CD4-positive, alpha-beta T cell treated with Interleukin-12 subunit alpha and Interleukin-12 subunit beta, for 1 hour (primary cell): ENCODE measurements at regions not wholly inside any gene's neighbourhood (a gene's known extent, or its start where the extent isn't known, plus 50 kb on each side); places are given as distances from the start of the nearest gene placed in this dataset.
"Not testable (repeated sequence)": the region's sequence is repeated elsewhere in the genome, so short reads cannot be mapped to it uniquely, and the experiment has no call there.

Source experiments
- DNase-seq: peaks from one replicate; pipeline ENCODE4 v3.0.0-alpha.2; 2020

DNA sequence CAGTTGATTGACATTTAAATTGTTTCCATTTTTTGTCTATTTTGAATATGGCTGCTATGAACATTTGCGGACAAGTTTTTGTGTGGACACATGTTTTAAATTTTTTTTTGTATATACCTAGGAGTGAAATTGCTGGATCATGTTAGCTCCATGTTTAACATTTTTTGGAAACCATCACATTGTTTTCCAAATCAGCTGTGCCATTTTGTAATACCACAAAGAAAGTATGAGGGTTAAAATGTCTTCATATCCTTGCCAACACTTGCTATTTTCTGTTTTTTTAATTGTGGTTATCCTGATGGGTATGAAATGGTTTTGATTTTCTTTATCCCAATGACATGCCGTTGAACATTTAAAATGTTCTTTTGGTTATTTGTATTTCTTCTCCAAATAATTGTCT lies 52.1 kb downstream of the CARTPT start:
- DNase-seq: no peak

DNA sequence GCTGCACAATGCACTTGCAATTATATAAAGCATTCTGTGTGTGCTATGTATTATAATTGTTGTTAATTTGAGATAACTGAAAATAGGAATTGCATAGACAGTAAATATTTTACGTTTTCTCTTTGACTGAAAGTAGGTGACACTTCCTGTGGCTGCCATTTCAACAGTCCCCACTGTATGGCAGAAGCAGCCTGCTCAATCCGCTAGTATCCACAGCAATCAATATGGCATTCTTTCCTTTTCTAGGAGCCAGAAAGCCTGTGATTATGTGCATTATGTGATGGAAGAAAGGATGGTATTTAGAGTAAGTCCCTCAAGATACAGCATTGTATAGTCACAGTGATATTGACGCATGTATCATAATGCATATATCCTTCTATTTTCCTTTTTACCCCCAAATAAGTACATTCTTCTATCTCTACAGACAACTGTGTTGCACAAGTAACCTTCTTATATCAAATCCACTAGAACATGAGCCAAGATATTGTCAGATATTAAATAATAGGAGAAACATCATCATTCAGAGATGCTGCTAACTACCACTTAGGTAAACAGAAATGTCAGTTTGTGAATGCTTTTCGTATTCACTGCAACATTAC lies 59.7 kb downstream of the CARTPT start:
- no peak for DNase-seq

DNA sequence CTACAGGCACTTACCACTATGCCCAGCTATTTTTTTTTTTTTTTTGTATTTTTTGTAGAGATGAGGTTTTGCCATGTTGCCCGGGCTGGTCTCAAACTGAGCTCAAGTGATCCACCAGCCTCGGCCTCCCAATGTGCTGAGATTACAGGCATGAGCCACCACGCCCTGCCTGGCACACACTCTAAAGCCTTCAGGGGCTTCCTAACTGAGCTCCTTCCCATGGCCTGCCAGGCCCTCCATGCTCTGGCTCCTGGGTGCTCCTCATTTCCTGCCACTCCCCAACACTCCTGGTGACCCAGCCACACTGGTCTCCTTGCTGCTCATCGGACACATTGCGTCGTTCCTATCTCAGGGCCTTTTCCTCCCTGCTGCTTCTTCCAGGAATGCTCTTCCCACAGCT lies 61.5 kb downstream of the CARTPT start:
- no peak for DNase-seq

DNA sequence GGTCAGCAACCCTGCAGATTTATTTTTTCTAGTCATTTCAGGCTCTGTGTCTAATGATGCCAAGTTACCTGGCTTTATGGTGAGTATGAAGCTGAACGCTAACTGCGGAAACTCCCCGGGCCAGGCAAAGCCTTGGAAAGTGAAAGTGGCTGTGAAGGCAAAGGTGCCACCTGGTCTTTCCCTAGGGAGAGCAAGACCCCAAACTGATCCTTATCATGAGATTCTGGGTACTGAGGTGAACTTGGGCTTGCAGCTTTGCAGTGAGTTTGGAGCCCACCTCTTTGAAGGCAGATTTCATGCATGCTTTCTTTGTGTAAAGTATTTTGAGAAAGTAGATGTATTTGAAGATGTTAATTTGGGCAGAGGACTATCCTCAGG lies 63.3 kb downstream of the CARTPT start:
- no peak for DNase-seq

DNA sequence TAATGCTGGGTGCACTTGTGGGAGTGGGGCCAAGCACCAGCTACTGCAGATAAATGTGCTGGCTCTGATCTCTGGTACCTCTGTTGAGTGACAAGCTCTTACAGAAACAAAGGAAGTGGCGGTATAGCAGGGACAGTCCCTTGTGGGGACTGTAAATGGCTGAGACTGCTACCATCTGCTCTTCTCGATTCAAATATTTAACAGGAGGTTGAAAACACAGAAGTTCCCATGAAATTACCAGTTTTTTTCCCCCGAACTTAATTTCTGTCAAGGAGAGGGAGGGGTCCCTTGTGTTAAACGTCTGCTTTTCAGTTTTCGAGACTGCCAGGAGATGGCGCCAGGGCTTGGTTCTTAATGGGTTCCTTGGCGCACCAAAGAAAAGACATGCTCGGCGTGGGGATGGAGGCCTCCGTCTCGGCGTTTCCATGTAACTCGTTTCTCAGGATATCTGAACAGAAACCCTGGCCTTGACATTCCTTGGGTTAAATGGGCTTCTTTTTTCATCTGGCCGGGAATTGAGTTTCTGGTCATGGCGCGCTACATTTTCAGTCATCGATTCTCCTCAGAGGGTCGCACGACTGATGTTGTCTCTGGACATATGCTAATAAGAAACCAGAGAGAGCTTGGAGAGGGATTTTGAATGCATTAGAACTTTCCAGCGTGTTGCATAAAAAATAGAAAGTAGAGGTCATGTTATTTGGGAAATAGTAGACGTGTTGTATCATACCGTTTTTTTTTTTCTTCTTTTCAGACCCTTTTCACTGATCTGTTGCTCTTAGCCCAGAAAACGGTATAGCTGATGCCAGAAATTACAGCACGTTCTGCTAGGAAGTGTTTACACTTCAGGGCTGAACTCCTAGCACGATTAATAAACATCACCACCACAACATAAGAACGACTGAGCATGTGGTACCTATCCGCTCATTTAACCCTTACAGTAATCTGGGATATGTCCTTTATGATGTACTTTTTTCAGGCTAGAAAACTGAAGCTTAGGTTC lies 64.0 kb downstream of the CARTPT start:
- DNase-seq: peak; percentile 28

DNA sequence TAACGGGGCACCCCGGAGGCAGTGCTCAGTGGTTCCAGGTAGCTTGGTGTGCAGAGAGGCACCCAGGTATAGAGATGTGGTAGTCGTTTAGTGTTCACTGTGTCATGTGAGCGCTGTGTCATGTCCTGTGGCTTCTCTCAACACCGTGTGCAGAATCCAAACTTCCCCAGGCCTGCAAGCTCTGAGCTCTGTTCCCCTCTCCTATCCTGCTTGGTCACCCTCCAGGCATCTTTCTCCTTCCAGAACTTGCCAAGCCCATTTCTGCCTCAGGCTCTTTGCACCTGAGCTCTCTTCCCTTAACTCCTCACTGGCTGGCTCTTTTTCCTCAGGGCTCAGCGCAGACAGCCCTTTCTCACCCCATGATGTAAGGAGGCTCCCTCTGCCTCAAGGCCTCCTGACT lies 64.8 kb downstream of the CARTPT start:
- DNase-seq: no peak

DNA sequence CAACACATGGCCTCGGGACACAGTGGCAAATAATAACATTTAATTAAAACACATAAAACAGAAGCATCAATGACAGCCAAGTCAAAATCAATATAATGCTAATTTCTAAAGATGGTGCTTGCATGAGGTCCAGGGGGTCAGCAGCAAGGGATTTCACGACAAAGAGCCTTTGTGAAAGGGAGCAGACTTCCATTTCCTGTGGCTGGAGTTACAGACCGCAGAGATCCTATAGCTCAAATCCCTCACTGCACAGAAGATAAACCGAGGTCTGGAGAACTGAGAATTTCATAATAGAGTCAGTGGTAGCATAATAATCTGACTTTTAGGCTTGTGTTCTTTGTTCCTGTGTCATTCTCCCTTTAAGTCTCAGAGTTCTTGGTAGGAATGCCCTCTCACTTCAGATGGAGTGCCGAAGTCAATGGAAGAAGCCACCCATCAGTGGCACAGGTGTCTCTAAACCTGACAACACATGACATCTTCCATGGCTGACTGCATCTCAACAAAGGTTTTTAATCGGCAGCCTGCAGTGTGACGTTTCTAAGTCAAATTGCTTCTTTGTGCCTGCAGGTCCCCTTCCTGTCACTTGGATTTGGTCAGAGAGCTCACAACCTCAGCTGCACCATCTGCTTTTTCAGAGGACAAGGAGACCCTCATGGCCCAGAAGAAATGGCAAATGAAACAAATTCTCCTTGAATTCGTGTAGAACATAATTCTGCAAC lies 67.4 kb downstream of the CARTPT start:
- DNase-seq: no peak

DNA sequence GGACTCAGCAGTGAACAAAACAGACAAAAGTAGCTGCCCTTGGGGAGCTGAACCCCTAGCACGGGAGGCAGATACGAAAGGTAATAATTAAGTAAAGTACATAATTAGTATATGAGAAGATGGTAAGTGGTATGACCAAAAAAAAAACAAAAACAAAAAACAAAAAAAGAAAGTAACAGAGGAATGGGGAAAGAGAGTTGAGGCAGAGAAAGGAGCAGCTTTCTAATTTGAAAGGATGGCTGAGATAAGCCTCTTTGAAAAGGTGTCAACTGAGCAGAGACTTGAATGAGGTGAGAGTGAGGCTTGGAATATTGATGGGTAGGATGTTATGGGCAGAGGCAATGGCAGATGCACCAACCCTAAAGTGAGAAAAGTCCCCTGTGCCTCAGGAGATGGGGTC lies 69.7 kb downstream of the CARTPT start:
- no peak for DNase-seq

DNA sequence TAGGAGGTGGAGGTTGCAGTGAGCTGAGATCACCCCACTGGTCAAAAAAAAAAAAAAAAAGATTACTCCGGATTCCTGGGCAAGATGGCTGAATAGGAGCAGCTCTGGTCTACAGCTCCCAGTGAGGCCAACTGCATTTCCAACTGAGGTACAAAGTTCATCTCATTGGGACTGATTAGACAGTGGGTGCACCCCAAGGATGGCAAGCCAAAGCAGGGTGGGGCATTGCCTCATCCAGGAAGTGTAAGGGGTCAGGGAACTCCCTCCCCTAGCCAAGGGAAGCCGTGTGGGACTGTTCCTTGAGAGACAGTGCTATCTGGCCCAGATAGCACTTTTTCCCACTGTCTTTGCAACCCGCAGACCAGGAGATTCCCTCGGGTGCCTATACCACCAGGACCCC lies 70.7 kb downstream of the CARTPT start:
- no peak for DNase-seq

DNA sequence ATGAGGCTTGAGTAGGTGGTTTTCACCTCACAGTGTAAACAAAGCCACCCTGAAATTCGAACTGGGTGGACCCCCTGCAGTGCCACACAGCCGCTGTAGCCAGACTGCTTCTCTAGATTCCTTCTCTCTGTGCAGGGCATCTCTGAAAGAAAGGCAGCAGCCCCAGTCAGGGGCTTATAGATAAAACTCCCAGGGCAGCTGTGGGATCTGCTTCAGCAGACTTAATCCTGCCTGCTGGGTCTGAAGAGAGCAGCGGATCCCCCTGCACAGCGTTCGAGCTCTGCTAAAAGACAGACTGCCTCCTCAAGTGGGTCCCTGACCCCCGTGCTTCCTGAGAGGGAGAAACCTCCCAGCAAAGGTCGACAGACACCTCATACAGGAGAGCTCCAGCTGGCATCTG lies 71.4 kb downstream of the CARTPT start:
- no peak for DNase-seq

DNA sequence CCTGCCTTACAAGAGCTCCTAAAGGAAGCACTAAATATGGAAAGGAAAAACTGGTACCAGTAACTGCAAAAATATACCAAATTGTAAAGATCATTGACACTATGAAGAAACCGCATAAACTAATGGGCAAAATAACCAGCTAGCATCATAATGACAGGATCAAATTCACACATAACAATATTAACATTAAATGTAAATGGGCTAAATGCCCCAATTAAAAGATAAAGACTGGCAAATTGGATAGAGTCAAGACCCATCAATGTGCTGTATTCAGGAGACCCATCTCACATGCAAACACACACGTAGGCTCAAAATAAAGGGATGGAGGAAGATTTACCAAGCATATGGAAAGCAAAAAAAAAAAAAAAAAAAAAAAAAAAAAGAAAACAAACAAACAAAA lies 73.0 kb downstream of the CARTPT start:
- not testable (repeated sequence) for DNase-seq

DNA sequence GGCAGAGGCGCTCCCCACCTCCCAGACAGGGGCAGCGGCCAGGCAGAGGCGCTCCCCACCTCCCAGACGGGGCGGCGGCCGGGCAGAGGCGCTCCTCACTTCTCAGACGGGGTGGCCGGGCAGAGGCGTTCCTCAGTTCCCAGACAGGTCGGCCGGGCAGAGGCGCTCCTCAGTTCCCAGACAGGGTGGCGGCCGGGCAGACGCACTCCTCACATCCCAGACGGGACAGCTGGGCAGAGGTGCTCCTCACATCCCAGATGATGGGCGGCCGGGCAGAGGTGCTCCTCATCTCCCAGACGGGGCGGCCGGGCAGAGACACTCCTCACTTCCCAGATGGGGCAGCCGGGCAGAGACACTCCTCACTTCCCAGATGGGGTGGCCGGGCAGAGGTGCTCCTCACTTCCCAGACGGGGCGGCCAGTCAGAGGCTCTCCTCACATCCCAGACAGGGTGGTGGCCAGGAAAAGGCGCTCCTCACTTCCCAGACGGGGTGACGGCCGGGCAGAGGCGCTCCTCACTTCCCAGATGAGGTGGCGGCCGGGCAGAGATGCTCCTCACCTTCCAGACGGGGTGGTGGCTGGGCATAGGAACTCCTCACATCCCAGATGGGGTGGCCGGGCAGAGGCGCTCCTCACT lies 75.1 kb downstream of the CARTPT start:
- DNase-seq: no peak

DNA sequence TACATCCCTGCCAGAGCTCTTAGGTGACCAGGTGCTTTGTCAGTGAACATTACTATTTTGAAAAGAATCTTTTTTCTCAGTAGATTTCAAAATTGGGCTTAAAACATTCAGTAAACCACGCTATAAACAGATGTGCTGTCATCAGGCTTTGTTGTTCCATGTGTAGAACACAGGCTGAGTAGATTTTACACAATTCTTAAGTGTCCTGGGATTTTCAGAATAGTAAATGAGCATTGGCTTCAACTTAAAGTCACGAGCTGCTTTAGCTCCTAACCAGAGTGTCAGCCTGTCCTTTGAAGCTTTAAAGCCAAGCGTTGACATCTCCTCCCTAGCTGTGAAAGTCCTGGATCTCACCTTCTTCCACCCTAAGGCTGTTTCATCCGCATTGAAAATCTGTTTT lies 83.6 kb downstream of the CARTPT start:
- DNase-seq: no peak

DNA sequence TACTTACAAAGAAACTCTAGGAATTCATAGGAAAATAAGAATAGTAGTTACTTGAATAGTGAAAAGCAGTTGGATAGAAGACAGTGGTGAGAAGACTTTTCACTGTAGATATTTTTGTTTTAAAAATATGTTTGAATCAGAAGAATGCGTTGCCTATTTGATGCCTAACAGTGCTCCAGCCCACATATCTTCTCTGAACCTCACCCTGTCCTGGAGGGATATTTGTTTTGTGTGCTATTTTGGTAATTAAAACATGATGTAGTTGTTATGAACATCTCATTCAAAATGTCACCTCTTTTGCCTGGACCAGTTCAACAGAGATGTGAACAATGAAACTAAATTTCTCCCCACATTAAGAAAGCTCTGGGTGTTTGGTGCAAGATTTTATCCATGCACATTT lies 87.6 kb downstream of the CARTPT start:
- no peak for DNase-seq

DNA sequence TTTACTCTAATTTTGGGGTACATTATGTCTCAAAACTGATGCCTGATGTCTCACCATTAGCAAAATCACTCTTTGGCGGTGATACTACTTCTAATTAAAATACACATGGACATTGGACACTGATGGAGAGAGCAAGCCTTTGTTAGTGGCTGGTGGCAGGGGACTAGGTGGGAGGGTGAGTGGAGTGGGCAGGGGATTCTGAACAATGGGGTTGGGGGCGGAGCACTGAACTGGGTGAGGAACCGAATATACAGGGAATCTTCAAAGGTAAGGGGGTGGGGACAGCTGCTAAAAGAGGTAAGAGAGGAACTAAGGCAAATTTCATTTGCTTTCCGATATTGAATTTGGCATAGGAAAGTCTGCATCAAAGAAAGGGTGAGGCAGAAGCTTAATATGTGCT lies 88.8 kb downstream of the CARTPT start:
- no peak for DNase-seq

DNA sequence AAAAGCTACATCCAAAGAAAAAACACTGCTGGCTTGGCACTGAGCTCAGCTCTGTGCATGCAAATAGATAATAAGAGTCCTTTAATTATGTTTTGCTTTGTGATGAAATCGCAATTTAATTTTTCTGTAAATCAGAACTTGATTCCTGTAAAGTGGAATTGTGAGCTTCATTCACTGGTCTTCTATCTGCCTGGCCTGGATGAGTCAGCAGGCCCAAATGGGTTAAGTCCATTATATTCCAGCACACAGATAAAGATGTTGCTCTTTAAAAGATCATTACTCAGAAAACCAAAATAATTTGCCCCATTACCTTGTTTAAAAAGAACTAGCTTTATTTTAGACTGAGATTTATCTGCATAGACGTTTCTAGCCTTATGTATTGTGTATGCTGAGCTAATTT lies 90.4 kb downstream of the CARTPT start:
- no peak for DNase-seq

DNA sequence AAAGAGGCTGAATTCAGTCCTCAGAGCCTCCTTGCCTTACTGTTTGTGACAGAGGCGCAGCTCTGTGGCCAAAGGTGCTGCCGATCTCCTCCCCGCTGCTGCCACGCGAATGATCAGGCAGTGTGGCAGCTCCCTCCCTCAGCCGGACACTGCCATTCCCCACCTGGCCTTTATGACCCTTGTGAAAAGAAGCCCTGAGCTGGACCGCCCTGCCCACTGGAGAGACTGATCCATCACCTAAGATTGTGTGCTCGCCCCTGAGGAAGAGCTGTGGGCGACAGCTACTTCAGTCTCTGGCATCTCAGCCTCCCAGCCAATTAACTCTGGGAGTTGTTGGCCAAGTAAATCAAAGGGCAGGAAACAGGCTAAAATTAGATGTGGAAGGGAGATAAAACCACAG lies 90.9 kb downstream of the CARTPT start:
- DNase-seq: no peak

DNA sequence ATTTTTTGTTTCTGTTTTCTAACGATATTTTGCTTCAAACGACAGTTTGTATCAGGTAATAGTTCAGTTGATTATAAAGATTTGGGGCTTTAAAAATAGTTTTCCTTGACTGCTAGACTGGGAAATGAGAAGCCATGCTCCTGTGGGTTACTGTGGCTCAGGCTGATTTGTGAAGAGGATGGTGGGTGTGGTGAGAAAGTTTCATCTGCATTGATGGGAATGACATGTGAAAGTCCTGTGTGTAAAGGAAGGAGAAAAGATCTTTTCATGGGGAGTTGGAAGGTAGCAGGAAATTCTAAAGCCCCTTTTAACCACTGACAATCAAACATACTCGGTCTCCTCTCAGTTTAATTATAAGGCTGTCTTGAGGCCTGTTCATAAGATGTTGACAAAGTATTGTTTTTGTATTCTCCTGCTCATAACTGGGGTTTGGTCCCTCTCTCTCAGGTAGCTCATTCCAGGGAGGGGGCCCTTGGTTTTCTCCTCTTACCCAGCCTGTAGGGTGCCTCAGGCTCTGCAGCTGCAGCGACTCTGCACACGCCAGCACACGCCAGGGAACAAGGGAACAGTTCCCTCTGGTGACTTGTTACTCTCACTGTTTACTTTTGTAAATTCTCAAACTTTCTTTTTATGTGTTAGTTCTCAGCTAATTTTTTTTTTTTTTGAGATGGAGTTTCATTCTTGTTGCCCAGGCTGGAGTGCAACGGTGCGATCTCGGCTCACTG lies 91.6 kb downstream of the CARTPT start:
- no peak for DNase-seq

DNA sequence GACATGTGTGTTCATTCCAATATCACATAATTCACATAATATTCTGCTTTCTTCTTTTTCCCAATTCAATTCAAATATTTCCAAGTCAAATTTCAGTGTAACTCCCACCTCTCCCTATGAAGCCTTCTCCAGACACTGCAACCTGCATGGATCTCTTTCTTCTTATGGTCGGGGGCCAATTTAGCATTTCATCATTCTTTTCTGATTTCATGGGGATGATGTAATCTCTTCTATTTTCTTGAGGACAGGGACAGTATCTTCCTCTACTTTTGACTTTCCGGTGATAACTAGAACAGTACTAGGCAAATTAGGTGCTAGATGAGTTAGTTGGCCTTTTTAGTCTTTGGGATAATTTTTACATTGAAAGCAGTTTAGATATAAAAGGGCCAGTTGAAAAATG lies 92.7 kb downstream of the CARTPT start:
- no peak for DNase-seq

DNA sequence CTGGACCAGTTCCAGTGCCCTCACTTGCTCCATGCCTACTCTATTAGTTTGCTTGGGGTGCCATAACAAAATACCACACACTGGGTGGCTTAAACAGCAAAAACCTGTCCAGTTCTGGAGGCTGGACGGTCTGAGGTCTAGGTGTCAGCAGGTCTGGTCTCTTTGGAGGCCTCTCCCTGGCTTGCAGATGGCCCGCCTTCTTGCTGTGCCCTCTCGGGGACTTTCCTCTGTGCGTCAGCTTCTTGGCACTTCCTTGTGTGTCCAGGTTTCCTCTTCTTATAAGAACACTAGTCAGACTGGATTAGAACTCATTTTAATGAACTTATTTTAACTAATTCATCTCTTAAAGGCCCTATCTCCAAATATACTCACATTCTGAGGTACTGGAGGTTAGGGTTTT lies 97.2 kb downstream of the CARTPT start:
- no peak for DNase-seq

DNA sequence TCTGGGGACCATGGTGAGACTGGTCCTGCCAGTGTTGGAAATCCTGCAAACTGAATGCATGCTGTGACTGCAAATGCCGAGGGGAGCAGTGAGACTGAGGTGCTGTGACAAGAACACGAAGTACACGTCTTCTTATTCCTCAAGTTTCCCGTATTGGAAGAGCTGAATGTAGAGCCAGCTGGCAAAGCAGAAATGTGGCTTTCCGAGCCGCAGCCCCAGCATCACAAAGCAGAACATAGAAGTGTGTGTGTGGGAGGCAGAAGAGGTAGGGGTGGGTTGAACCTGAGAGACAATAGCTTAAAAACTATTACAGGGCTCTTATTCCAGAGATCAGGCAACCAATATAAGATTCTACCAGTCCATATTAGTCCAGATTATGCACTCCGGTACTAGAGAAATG lies 98.8 kb downstream of the CARTPT start:
- no peak for DNase-seq

DNA sequence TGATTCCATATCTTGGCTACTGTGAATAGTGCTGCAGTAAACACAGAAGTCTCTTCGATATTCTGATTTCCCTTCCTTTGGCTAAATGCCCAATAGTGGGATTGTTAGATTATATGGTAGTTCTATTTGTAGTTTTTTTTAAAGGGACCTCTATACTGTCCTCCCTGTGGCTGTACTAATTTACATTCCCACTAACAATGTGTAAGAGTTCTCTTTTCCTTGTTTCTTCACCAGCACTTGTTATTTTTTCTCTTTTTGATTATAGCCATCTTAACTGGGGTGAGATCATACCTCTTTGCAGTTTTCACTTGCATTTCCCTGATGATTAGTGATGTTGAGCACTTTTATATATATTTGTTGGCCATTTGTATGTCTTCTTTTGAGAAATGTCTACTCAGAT lies 102.0 kb downstream of the CARTPT start:
- no peak for DNase-seq

DNA sequence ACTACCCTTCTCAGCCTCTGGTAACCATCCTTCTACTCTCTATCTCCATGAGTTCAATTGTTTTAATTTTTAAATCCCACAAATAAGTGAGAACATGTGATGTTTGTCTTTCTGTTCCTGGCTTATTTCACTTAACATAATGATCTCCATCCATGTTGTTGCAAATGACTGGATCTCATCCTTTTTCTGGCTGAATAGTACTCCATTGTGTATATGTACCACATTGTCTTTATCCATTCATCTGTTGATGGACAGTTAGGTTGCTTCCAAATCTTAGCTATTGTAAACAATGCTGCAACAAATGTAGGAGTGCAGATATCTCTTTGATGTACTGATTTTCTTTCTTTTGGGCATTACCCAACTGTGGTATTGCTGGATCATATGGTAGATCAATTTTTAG lies 103.0 kb downstream of the CARTPT start:
- DNase-seq: not testable (repeated sequence)
